Anterior cingulate cortex (tissue), 58 donors: ENCODE measurements at regions not wholly inside any gene's neighbourhood (a gene's known extent, or its start where the extent isn't known, plus 50 kb on each side); places are given as distances from the start of the nearest gene placed in this dataset.
"Not testable (repeated sequence)": the region's sequence is repeated elsewhere in the genome, so short reads cannot be mapped to it uniquely, and the experiment has no call there.

ENCODE experiments used
- DNase-seq, 58 donors: peaks; one replicate each; lab custom pipeline; 2025; lab: John Stamatoyannopoulos, UW

- no peak for DNase-seq
Measured at GRCh38 chr6:120274547-120274946, 925.0 kb upstream of the MAN1A1 start.

- no peak for DNase-seq
Measured at GRCh38 chr6:120273411-120273810, 923.9 kb upstream of the MAN1A1 start.

GRCh38 chr6:120272038-120272437, 922.5 kb upstream of the MAN1A1 start:
- no peak for DNase-seq

GRCh38 chr6:120268256-120268655, 918.7 kb upstream of the MAN1A1 start:
- DNase-seq, result not testable (repeated sequence)

- DNase-seq, result no peak
Measured at GRCh38 chr6:120262354-120262753, 912.8 kb upstream of the MAN1A1 start.

- DNase-seq, result no peak
Measured at GRCh38 chr6:120260636-120261035, 911.1 kb upstream of the MAN1A1 start.

GRCh38 chr6:120254651-120255050, 905.1 kb upstream of the MAN1A1 start:
- DNase-seq, result no peak

- DNase-seq, result no peak
Measured at GRCh38 chr6:120248451-120248850, 898.9 kb upstream of the MAN1A1 start.

GRCh38 chr6:120237221-120237620, 887.7 kb upstream of the MAN1A1 start:
- DNase-seq, result no peak

GRCh38 chr6:120230008-120230407, 880.4 kb upstream of the MAN1A1 start:
- no peak for DNase-seq

GRCh38 chr6:120228297-120228696, 878.7 kb upstream of the MAN1A1 start:
- no peak for DNase-seq

GRCh38 chr6:120219339-120219738, 869.8 kb upstream of the MAN1A1 start:
- no peak for DNase-seq

GRCh38 chr6:120214088-120214499, 864.5 kb upstream of the MAN1A1 start:
- no peak for DNase-seq

- DNase-seq, result no peak
Measured at GRCh38 chr6:120211955-120212792, 862.6 kb upstream of the MAN1A1 start.

GRCh38 chr6:120202878-120203277, 853.3 kb upstream of the MAN1A1 start:
- no peak for DNase-seq

- no peak for DNase-seq
Measured at GRCh38 chr6:120200853-120201252, 851.3 kb upstream of the MAN1A1 start.

GRCh38 chr6:120198033-120198432, 848.5 kb upstream of the MAN1A1 start:
- peak in 4 of 58 donors; percentile 1 to 25 (median 10) for DNase-seq

GRCh38 chr6:120186080-120186479, 836.5 kb upstream of the MAN1A1 start:
- DNase-seq, result no peak

GRCh38 chr6:120173250-120173649, 823.7 kb upstream of the MAN1A1 start:
- no peak for DNase-seq

GRCh38 chr6:120164531-120164930, 815.0 kb upstream of the MAN1A1 start:
- no peak for DNase-seq

- DNase-seq, result no peak
Measured at GRCh38 chr6:120157873-120158272, 808.3 kb upstream of the MAN1A1 start.

GRCh38 chr6:120147071-120147871, 797.7 kb upstream of the MAN1A1 start:
- no peak for DNase-seq
